Stimulated activated naive CD8-positive, alpha-beta T cell treated with anti-CD3 and anti-CD28 coated beads, Interleukin-15, Interleukin-2, amounts not matched to agents 100 ng/mL and 50 ng/mL, for 24 hours (primary cell): ENCODE measurements at regions not wholly inside any gene's neighbourhood (a gene's known extent, or its start where the extent isn't known, plus 50 kb on each side); places are given as distances from the start of the nearest gene placed in this dataset.

Experiments
- H3K27ac Mint-ChIP-seq: one replicate; pipeline ENCODE4 v1.8.0; 2021; ENCODE audit warnings: mild to moderate bottlenecking, mixed read lengths
- H3K27me3 Mint-ChIP-seq: one replicate; pipeline ENCODE4 v1.8.0; 2021; ENCODE audit warnings: mixed read lengths
- H3K36me3 Mint-ChIP-seq: one replicate; pipeline ENCODE4 v1.8.0; 2021; ENCODE audit warnings: low read depth, mixed read lengths
- H3K4me1 Mint-ChIP-seq: one replicate; pipeline ENCODE4 v1.8.0; 2021; ENCODE audit warnings: low read depth, mixed read lengths
- H3K4me3 Mint-ChIP-seq: one replicate; pipeline ENCODE4 v1.8.0; 2021; ENCODE audit warnings: mild to moderate bottlenecking, mixed read lengths
- H3K9me3 Mint-ChIP-seq: one replicate; pipeline ENCODE4 v1.8.0; 2021; ENCODE audit warnings: mixed read lengths

GRCh38 chr21:27631471-27631870 is 664.6 kb upstream of the ADAMTS5 start:
- H3K27me3 Mint-ChIP-seq, result no peaks in the 10 kb centered on the region
- H3K4me3 Mint-ChIP-seq, result no peak overlapping the region
- no peaks in the 10 kb centered on the region for H3K36me3 Mint-ChIP-seq
- no peaks in the 10 kb centered on the region for H3K4me1 Mint-ChIP-seq
- H3K27ac Mint-ChIP-seq, result no peak overlapping the region
- peaks cover 8% of the 10 kb centered on the region for H3K9me3 Mint-ChIP-seq

GRCh38 chr21:27622631-27623030 is 655.7 kb upstream of the ADAMTS5 start:
- Mint-ChIP-seq H3K4me1 (no peaks in the 10 kb centered on the region), H3K27ac (no peak overlapping the region), H3K4me3 (no peak overlapping the region), H3K9me3 (peaks cover 21% of the 10 kb centered on the region), H3K36me3 (no peaks in the 10 kb centered on the region), H3K27me3 (no peaks in the 10 kb centered on the region)

GRCh38 chr21:27614231-27614630 is 647.3 kb upstream of the ADAMTS5 start:
- Mint-ChIP-seq H3K36me3 (no peaks in the 10 kb centered on the region), H3K4me3 (no peak overlapping the region), H3K27me3 (no peaks in the 10 kb centered on the region), H3K27ac (no peak overlapping the region), H3K4me1 (no peaks in the 10 kb centered on the region), H3K9me3 (peaks cover 9% of the 10 kb centered on the region)

DNA sequence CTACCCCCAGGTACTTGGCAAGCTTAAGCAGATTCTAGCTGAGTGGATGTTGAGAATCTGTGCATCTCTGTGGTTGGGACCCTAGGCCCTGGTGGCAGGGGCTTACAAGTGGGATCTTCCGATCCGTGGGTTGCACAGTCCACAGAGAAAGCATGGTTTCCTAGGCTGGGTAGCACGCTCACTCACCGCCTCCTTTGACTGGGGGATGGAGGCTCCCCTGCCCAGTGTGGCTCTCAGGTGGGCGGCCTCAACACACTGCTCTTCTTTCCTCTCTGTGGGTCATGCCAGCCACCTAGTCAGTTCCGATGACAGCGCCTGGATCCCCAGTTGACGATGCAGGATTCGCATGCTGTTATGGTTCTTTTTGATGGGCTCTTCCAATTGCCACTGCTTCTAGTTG is 639.5 kb upstream of the ADAMTS5 start:
- no peaks in the 10 kb centered on the region for H3K27me3 Mint-ChIP-seq
- H3K4me3 Mint-ChIP-seq, result no peak overlapping the region
- no peaks in the 10 kb centered on the region for H3K9me3 Mint-ChIP-seq
- no peaks in the 10 kb centered on the region for H3K36me3 Mint-ChIP-seq
- no peak overlapping the region for H3K27ac Mint-ChIP-seq
- H3K4me1 Mint-ChIP-seq, result no peaks in the 10 kb centered on the region

GRCh38 chr21:27596196-27596595 is 629.3 kb upstream of the ADAMTS5 start:
- Mint-ChIP-seq H3K27ac (no peak overlapping the region), H3K4me3 (no peak overlapping the region), H3K9me3 (peaks cover 3% of the 10 kb centered on the region), H3K27me3 (no peaks in the 10 kb centered on the region), H3K36me3 (no peaks in the 10 kb centered on the region), H3K4me1 (no peaks in the 10 kb centered on the region)

DNA sequence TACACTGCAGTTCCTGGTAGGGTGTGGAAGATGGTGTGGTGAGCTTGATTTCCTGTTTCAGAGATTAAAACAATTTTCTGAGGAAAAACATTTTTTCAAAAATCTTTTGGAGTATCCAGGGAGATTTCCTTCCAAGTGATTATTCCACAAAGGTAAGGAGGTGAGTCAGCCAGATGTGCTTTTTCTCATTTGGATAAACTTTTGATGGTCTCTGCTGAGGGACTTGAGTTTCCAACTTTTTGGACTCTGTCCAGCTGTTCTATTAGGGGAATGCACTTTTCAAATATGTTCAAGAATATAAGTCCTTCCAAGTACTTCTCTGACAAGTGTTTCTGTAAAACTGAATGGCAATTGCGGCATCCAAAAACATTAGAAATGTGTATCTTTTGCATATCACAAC is 628.8 kb upstream of the ADAMTS5 start:
- Mint-ChIP-seq H3K4me1 (no peaks in the 10 kb centered on the region), H3K9me3 (peaks cover 3% of the 10 kb centered on the region), H3K27ac (no peak overlapping the region), H3K4me3 (no peak overlapping the region), H3K36me3 (no peaks in the 10 kb centered on the region), H3K27me3 (no peaks in the 10 kb centered on the region)

DNA sequence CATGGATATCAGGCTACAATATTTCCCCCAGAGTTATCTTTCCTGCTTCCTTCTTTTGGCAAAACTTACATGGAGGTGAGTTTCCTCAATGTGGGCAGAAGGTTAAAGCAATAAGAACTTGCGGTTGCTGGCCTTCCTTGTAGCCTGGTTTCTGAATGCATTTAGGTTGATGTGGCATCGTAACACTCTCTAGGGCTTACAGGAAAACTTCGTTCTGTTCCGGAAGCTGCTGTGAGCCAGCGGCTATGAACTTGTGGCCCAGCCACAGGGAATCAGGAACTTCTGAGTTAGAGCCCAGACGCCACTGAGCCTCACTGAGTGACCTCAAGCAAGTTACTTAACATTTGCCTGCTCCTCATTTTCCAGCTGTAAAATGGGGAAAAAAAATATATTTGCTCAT is 623.4 kb upstream of the ADAMTS5 start:
- Mint-ChIP-seq H3K9me3 (peaks cover 3% of the 10 kb centered on the region), H3K27ac (no peak overlapping the region), H3K4me1 (no peaks in the 10 kb centered on the region), H3K36me3 (no peaks in the 10 kb centered on the region), H3K4me3 (no peak overlapping the region), H3K27me3 (no peaks in the 10 kb centered on the region)

GRCh38 chr21:27589781-27590180 is 622.9 kb upstream of the ADAMTS5 start:
- Mint-ChIP-seq H3K9me3 (peaks cover 3% of the 10 kb centered on the region), H3K27me3 (no peaks in the 10 kb centered on the region), H3K36me3 (no peaks in the 10 kb centered on the region), H3K4me3 (no peak overlapping the region), H3K4me1 (no peaks in the 10 kb centered on the region), H3K27ac (no peak overlapping the region)

DNA sequence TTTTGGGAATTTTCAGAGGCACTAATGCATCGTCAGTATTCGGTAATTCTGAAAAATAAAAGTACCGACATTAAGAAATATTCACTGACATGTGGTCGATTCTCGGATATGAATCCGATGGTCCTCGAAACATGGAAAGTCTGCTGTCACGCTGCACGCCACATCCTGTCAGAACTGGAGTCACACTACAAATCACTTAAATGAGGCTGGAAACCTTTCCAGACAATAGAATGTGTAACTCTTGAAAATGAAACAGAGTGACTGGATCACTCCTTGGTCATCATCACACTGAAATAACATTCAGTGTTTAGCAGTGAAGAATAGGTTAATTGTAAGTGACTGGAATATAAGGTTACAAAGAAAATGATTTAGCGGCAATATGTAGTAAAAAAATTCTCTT is 620.1 kb upstream of the ADAMTS5 start:
- no peaks in the 10 kb centered on the region for H3K4me1 Mint-ChIP-seq
- H3K9me3 Mint-ChIP-seq, result no peaks in the 10 kb centered on the region
- no peaks in the 10 kb centered on the region for H3K27me3 Mint-ChIP-seq
- no peak overlapping the region for H3K4me3 Mint-ChIP-seq
- no peaks in the 10 kb centered on the region for H3K36me3 Mint-ChIP-seq
- H3K27ac Mint-ChIP-seq, result no peak overlapping the region

DNA sequence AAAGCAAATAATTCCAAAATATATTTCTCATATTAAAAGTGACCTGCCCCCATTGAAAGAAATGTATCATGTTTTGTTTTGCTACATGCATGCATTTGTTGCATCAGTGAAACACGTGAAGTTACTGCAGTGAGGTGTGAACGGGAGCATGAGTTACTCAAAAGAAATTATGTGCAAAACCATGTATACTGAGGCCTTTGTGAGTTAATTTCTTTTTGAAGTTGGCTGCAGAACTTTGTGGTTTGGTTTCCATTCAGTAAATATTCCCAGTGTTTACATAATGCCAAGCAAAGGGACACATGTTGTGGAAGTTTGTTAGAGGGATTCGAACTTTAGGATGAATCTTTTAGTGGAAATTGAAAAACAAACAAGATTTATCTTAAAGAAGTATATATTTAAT is 619.4 kb upstream of the ADAMTS5 start:
- H3K9me3 Mint-ChIP-seq, result no peaks in the 10 kb centered on the region
- H3K4me1 Mint-ChIP-seq, result no peaks in the 10 kb centered on the region
- no peaks in the 10 kb centered on the region for H3K36me3 Mint-ChIP-seq
- no peak overlapping the region for H3K27ac Mint-ChIP-seq
- H3K4me3 Mint-ChIP-seq, result no peak overlapping the region
- H3K27me3 Mint-ChIP-seq, result no peaks in the 10 kb centered on the region

DNA sequence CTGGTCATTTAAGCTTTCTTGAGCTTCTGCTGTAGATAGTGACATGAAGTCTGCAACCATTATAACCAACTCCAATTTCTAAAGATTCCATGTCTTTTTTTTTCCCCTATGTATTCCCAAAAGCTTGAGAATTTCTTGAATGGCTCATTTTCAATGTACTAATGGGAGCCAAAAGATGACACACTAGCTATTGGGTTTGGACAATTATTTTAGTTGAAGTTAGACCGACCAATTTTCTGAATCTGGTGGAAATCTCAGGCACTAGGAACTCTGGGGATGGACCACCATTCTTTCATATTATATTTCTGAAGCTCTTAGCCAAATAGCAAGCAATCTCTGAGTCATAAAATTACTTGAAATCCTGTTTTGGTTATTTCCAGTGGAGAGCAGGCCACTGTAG is 617.4 kb upstream of the ADAMTS5 start:
- no peaks in the 10 kb centered on the region for H3K9me3 Mint-ChIP-seq
- no peaks in the 10 kb centered on the region for H3K36me3 Mint-ChIP-seq
- no peak overlapping the region for H3K4me3 Mint-ChIP-seq
- no peaks in the 10 kb centered on the region for H3K4me1 Mint-ChIP-seq
- H3K27me3 Mint-ChIP-seq, result no peaks in the 10 kb centered on the region
- no peak overlapping the region for H3K27ac Mint-ChIP-seq

- Mint-ChIP-seq H3K27ac (no peak overlapping the region), H3K36me3 (no peaks in the 10 kb centered on the region), H3K9me3 (peaks cover 5% of the 10 kb centered on the region), H3K4me1 (no peaks in the 10 kb centered on the region), H3K27me3 (no peaks in the 10 kb centered on the region), H3K4me3 (no peak overlapping the region)
Measured at GRCh38 chr21:27582948-27583430, 616.1 kb upstream of the ADAMTS5 start.

DNA sequence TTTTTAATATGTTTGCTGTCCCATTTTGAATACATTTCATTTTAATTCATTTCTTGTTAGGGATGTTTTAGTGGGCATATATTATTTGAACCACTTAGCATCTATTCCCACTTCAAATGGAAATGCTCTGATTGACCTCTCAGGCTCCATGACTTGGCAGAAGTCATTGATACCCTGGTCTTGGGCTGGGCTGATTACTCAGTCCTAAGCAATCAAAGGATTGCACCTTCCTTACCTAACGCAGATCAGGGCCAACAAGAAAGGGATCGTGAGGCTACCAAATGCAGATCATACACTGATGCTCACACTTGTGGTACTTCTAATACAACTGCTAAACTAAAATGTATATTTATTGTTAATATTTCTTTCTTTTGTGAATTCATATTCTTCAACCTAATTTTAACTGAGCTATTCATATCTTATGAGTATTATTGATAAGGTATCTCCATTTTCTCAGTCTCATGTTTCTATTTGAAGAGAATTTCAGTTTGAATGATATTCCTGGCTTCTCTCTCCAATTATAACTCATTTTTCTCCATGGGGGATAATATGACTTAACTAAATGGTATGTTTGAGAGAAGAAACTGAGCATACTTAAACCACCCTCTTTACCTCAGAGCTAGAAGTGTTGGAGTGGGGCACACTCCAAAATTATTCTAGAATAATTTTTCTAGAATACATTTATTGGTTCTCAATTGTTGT is 615.5 kb upstream of the ADAMTS5 start:
- no peak overlapping the region for H3K4me3 Mint-ChIP-seq
- H3K9me3 Mint-ChIP-seq, result peaks cover 5% of the 10 kb centered on the region
- H3K4me1 Mint-ChIP-seq, result no peaks in the 10 kb centered on the region
- no peaks in the 10 kb centered on the region for H3K36me3 Mint-ChIP-seq
- no peaks in the 10 kb centered on the region for H3K27me3 Mint-ChIP-seq
- no peak overlapping the region for H3K27ac Mint-ChIP-seq

DNA sequence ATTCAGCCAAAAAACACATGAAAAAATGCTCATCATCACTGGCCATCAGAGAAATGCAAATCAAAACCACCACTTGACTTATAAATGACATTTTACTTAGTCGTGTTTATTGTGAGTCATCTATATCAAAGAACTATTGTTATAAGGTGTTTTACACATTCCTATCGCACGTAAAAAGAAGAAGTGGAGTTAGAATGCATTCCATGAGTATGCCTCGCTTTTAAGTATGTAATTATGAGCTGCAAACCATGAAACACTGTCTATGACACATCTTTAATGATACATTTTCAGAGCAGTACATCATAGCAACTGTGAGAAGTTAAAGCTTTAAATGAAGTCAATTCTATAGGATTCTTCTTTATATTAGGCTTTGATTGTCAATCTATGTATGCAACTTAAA is 614.3 kb upstream of the ADAMTS5 start:
- H3K27me3 Mint-ChIP-seq, result no peaks in the 10 kb centered on the region
- no peaks in the 10 kb centered on the region for H3K4me1 Mint-ChIP-seq
- H3K4me3 Mint-ChIP-seq, result no peak overlapping the region
- no peak overlapping the region for H3K27ac Mint-ChIP-seq
- H3K9me3 Mint-ChIP-seq, result peaks cover 5% of the 10 kb centered on the region
- no peaks in the 10 kb centered on the region for H3K36me3 Mint-ChIP-seq

DNA sequence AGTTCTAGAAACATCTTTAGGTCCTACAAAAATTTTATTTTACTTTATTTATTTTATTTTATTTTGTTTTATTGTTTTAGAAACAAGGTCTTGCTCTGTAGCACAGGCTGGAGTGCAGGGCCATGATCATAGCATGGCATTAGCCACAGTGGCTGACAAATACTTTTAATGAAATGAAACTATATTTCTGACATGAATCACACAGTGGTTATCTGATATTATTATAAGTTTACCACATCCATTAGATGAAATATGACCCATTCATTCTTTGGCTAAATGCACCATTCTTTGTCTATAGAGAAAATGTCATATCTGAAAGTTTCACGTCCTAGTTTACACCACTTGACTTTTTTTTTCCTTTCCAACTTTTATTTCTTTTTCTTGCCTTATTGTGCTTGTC is 613.4 kb upstream of the ADAMTS5 start:
- Mint-ChIP-seq H3K36me3 (no peaks in the 10 kb centered on the region), H3K4me1 (no peaks in the 10 kb centered on the region), H3K27ac (no peak overlapping the region), H3K9me3 (peaks cover 5% of the 10 kb centered on the region), H3K4me3 (no peak overlapping the region), H3K27me3 (no peaks in the 10 kb centered on the region)

GRCh38 chr21:27578741-27579265 is 611.9 kb upstream of the ADAMTS5 start:
- Mint-ChIP-seq H3K4me3 (no peak overlapping the region), H3K27me3 (no peaks in the 10 kb centered on the region), H3K4me1 (no peaks in the 10 kb centered on the region), H3K36me3 (no peaks in the 10 kb centered on the region), H3K27ac (no peak overlapping the region), H3K9me3 (peaks cover 5% of the 10 kb centered on the region)
